NOMO-1 treated with DMSO at 0.1 percent for 48 hours (cell line): ENCODE measurements at regions not wholly inside any gene's neighbourhood (a gene's known extent, or its start where the extent isn't known, plus 50 kb on each side); places are given as distances from the start of the nearest gene placed in this dataset.

Experiments used
- DNase-seq: peaks from one replicate; lab custom pipeline; 2025; ENCODE audit not compliant: unreplicated experiment; lab: John Stamatoyannopoulos, UW

GRCh38 chr2:129247751-129248150 is 731.7 kb upstream of the RAB6C start:
- DNase-seq = no peak

DNA sequence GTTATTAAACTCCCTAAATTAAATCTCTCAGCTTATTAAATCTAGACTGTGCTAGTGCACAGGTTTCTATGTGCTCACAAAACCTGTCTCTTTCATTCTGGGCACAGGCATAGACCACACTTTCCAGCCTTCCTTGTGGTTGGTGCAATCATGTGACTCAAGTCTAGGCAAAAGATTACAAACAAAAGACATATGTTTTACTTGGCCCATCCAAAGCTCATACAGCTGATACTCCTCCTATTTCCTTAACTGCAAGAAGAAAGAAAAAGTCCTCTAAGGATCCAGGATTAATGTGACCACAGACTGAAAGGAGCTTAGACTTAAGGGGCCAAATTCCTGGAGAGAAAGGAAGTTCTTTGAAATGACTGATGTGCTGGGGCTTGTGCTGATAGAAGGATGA is 731.3 kb upstream of the RAB6C start:
- DNase-seq = no peak

DNA sequence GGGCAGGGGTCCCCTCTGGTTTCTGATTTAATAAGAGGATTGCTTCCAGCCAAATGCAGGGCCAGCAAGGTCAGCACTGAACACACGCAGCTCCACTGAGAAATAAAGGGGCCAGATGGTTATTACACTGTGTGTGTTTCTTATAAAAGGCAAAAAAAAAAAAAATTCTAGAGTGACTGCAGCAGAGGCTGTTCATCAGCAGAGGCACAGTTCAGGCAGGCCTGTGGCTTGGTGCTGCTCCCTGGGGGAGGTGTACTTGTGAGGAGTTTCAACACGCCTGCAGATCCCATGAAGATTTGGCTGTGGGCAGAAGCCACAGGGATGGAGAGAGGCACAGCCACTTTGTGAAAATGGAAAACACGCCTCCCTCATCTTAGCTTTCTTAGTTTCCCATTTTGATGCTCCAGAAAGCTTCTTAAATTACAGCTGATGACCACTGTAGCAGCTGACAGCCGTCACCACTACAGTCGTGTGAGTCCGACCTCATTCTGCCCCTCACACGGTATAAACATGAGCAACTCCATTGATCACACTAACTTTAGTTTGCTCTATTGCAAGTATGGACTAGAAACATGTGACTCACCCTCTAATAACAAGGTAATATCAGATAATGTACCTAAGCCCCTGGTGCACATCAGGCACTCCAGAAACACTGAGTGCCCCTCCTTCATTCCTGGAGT is 726.5 kb upstream of the RAB6C start:
- no peak for DNase-seq

DNA sequence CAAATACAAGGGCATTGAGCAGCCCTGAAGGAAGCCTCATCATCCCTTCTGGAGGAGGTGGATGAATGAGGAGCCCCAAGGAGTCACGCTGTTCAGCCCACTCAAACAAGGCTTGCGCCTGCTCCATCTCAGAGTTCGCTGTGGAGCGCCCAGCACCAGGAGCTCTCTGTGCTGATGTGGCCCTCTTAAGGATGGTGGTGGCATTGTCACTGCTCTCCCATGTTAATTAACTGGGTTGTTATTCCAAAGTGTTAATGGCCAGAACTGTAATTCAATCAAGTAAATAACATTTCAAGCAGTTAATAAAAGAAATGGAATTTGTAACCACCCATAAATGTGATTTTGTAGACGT is 726.0 kb upstream of the RAB6C start:
- no peak for DNase-seq

- DNase-seq = no peak
Measured at GRCh38 chr2:129254718-129255117, 724.7 kb upstream of the RAB6C start.

- DNase-seq = no peak
Measured at GRCh38 chr2:129255610-129256313, 723.7 kb upstream of the RAB6C start.

DNA sequence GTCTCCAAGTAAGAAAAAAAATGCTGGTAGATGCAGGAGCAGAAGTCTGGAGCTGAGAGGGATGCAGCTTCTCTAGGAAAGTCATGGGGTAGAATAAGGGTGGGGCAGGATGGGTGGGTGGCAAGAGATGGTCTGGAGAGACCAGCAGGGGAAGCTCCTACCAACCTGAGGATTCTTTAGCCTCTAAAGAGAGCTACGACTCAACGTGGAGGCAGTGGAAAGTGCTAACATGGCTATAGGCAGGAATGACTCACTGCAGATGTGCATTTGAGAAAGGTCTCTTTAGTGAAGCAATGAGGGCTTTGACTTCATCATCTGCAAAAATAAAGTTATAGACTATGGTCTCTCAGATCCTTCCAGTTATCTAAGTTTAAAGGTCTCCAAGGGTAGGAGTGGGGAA is 722.8 kb upstream of the RAB6C start:
- DNase-seq = no peak

DNA sequence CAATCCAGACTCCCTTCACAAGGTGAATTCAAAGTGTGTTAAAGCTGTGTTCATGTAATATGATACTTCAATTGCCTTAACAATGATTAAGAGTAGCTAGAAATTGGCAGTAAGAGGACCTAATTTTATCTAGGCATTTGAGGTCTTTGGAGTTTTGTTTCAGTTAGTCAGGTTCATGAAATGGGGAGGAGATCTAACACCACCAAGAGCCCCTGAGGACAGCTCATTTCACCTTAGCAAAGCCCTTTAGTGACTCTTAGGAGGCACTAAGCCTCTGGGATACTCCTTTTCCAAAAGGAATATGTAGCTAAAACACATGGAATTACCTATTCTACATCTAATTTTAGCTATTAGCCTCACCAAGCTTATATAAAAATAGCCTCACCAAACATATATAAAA is 716.5 kb upstream of the RAB6C start:
- DNase-seq = no peak

- no peak for DNase-seq
Measured at GRCh38 chr2:129263939-129264338, 715.5 kb upstream of the RAB6C start.

DNA sequence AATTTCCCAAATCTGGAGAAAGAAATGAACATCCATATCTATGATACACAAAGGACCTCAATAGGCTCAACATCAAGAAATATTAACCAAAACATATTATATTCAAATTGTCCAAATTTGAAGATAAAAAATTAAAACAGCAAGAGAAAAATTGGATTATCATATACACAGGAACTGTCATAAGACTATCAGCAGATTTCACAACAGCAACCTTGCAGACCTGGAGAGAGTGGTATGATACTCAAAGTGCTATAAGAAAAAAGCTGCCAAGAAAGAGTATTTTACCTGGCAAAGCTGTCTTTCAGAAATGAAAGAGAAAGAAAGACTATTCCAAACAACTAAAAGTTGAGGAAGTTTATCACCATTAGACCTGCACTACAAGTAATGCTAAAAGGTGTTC is 711.9 kb upstream of the RAB6C start:
- DNase-seq = no peak

DNA sequence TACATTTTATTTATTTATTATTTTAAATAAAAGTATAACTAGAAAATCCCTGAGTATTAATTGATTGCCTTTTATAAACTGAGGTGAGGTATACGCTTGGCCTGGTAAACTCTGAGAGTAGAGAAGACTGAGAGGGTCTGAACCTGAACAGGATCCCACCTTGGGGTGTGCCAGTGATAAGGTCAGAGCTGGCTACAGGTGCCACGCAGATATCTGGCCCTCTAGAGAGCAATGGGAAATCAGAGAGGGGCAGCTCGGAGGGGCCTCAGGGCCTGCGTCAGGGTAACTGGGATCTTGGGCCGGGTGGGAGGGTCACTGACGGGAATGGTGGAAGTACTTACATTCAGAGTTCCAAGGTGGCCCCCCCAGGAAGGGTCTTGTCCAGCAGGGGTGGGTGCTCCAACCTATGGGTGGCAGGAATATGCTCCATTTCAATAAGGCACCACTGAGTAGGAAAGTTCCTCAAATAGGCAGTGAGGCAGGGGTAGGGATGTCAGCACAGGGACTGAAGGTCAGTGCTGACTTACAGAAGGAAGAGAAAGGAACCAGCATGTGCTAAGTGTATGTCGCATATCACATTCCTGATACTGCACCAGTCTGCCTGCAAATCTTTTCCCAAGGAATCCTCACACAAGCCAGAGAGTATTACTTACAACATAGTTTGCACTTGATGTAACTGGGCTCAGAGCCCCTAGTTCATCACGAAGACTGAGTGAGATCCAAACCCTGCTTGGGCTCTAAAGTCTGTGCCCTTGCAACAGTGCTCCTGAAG is 706.0 kb upstream of the RAB6C start:
- DNase-seq = no peak

GRCh38 chr2:129274038-129274415 is 705.4 kb upstream of the RAB6C start:
- no peak for DNase-seq

GRCh38 chr2:129274918-129275317 is 704.5 kb upstream of the RAB6C start:
- DNase-seq = no peak

GRCh38 chr2:129275706-129276105 is 703.8 kb upstream of the RAB6C start:
- no peak for DNase-seq

DNA sequence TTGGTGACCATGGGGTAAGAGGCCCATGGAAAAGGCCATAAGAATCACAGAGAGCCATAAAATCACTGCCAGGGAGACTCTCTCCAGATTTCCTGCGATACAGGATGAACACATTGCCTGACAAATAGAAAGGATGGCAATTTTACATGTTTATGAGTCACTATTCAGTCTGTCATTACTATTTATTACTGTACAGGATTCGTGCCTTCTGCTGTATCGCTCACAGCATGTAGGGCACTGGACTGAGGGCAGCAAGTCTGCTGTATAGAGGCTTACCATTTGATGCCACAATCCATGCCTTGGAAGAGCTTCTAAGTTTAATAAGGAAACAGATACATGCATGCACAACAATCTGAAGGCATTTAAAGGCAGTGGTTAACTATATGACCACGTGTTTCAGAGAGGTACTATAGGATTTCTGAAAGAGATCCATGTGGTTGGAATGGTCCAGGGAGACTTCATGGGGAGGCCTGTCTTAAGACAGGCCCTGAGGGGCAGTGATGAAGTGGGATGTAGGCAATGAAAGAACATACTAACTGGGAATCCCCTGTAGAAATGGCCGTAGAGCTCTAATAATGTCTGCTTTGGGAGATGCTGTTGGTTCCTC is 702.4 kb upstream of the RAB6C start:
- DNase-seq = no peak

DNA sequence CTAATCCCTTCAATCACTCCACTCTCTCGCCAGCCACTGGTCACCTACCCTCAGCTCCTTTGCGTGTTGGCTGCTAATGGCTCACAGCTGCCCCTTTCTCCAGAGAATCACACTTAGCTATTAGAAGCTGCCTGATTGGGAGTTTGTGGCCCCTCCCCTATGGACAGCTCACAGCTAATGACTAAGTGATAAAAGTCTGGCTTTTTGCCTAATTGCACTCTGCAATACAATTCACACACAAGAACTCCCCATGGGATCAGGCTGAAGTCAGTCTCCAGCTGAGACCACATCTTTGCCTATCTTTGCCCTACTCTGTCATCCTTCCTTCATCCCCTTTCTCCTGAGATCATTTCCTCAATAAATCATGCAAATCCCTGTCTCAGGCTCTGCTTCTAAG is 701.9 kb upstream of the RAB6C start:
- DNase-seq = no peak

GRCh38 chr2:129281791-129282530 is 697.5 kb upstream of the RAB6C start:
- DNase-seq = no peak

DNA sequence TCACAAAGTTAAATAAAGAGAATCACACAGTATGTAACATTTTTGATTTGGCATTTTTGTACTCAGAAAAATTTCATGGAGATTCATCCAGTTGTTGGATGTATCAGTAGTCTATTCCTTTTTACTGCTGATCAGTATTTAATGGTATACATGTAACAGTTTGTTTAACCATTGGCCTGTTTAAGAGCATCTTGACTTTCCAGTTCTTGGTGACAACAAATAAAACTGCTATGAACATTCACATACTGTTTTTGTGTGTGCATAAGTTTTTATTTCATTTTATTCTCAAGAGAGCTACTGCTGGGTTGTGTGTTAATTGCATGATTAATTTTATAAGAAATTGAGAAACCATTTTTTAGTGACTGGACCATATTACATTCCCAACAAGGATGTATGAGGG is 694.5 kb upstream of the RAB6C start:
- no peak for DNase-seq

- no peak for DNase-seq
Measured at GRCh38 chr2:129293326-129293725, 686.1 kb upstream of the RAB6C start.

GRCh38 chr2:129296396-129296795 is 683.1 kb upstream of the RAB6C start:
- no peak for DNase-seq

- no peak for DNase-seq
Measured at GRCh38 chr2:129296806-129297205, 682.7 kb upstream of the RAB6C start.
